Neuronal stem cell (in vitro differentiated cells): ENCODE measurements at regions not wholly inside any gene's neighbourhood (a gene's known extent, or its start where the extent isn't known, plus 50 kb on each side); places are given as distances from the start of the nearest gene placed in this dataset.

ENCODE experiments used
- DNase-seq: peaks from one replicate; pipeline ENCODE4 v3.0.0-alpha.2; 2013; ENCODE audit warnings: low spot score
- H2AFZ ChIP-seq: one replicate; pipeline ENCODE4 v1.6.1; 2013; ENCODE audit warnings: mild to moderate bottlenecking, low read length, inconsistent platforms
- H2AK5ac ChIP-seq: 2 replicates; pipeline ENCODE4 v1.6.1; 2013; ENCODE audit warnings: low read depth, mild to moderate bottlenecking, inconsistent platforms, low read length, moderate library complexity, mixed read lengths
- H2BK120ac ChIP-seq: 2 replicates; pipeline ENCODE4 v1.6.1; 2013; ENCODE audit warnings: low read depth, mild to moderate bottlenecking, inconsistent platforms, low read length, moderate library complexity, mixed read lengths
- H2BK12ac ChIP-seq: one replicate; pipeline ENCODE4 v1.6.1; 2013; ENCODE audit warnings: low read length, inconsistent platforms
- H2BK15ac ChIP-seq: 2 replicates; pipeline ENCODE4 v1.6.1; 2013; ENCODE audit warnings: mild to moderate bottlenecking, low read length, inconsistent platforms, mixed read lengths
- H2BK5ac ChIP-seq: one replicate; pipeline ENCODE4 v1.6.1; 2013; ENCODE audit warnings: inconsistent platforms, mild to moderate bottlenecking, low read length, moderate library complexity
- H3K14ac ChIP-seq: one replicate; pipeline ENCODE4 v1.6.1; 2013; ENCODE audit warnings: low read length, inconsistent platforms
- H3K18ac ChIP-seq: 2 replicates; pipeline ENCODE4 v1.6.1; 2013; ENCODE audit warnings: low read length, inconsistent platforms
- H3K23ac ChIP-seq: 2 replicates; pipeline ENCODE4 v1.6.1; 2013; ENCODE audit warnings: low read depth, mild to moderate bottlenecking, mixed read lengths, low read length, inconsistent platforms; ENCODE audit not compliant: poor library complexity
- H3K27ac ChIP-seq: replicated peaks from 3 replicates; pipeline ENCODE4 v1.5.1; 2013; ENCODE audit warnings: low read length, inconsistent platforms
- H3K27me3 ChIP-seq, 3 experiments: 2 replicates each; pipeline ENCODE4 v1.6.1; 2013; ENCODE audit warnings: low read length in 3 of 3, mild to moderate bottlenecking in 2 of 3, inconsistent platforms in 1 of 3, low read depth in 1 of 3, mixed read lengths in 1 of 3, moderate library complexity in 1 of 3; ENCODE audit not compliant: control insufficient read depth in 3 of 3, insufficient read depth in 3 of 3
- H3K36me3 ChIP-seq, 2 donors: replicated peaks in 1 of 2; 2 replicates each; pipeline ENCODE4 v1.6.1; 2013; ENCODE audit warnings: low read length in 2 of 2; ENCODE audit not compliant: control insufficient read depth in 2 of 2, insufficient read depth in 2 of 2
- H3K4ac ChIP-seq: 2 replicates; pipeline ENCODE4 v1.6.1; 2013; ENCODE audit warnings: inconsistent platforms, mild to moderate bottlenecking, low read length, moderate library complexity
- H3K4me1 ChIP-seq, 2 donors: 1 replicate in 1 of 2; 2 replicates in 1 of 2; pipeline ENCODE4 v1.6.1; 2013; ENCODE audit warnings: low read length in 2 of 2, low read depth in 1 of 2; ENCODE audit not compliant: control insufficient read depth in 2 of 2, insufficient read depth in 1 of 2
- H3K4me2 ChIP-seq: one replicate; pipeline ENCODE4 v1.6.1; 2013; ENCODE audit warnings: mild to moderate bottlenecking, low read length, inconsistent platforms; ENCODE audit not compliant: insufficient read depth, poor library complexity, severe bottlenecking
- H3K4me3 ChIP-seq, 2 donors: 2 replicates each; pipeline ENCODE4 v1.5.1; 2013; ENCODE audit warnings: low read length in 2 of 2, mild to moderate bottlenecking in 2 of 2, inconsistent platforms in 1 of 2, moderate library complexity in 1 of 2
- H3K79me1 ChIP-seq: one replicate; pipeline ENCODE4 v1.6.1; 2013; ENCODE audit warnings: low read depth, mild to moderate bottlenecking, inconsistent platforms, low read length, moderate library complexity
- H3K9ac ChIP-seq: one replicate; pipeline ENCODE4 v1.6.1; 2013; ENCODE audit warnings: mild to moderate bottlenecking, low read depth, low read length, inconsistent platforms; ENCODE audit not compliant: poor library complexity
- H3K9me3 ChIP-seq, 2 donors: replicated peaks in 1 of 2; 2 replicates each; pipeline versions ENCODE3 to v1.6.1; 2013; ENCODE audit warnings: low read length in 2 of 2, mild to moderate bottlenecking in 2 of 2, inconsistent platforms in 1 of 2, low read depth in 1 of 2, mixed read lengths in 1 of 2, moderate library complexity in 1 of 2; ENCODE audit not compliant: control insufficient read depth in 2 of 2, insufficient read depth in 1 of 2
- H4K8ac ChIP-seq: one replicate; pipeline ENCODE4 v1.6.1; 2013; ENCODE audit warnings: low read depth, mild to moderate bottlenecking, inconsistent platforms, low read length, moderate library complexity
- H4K91ac ChIP-seq: one replicate; pipeline ENCODE4 v1.6.1; 2013; ENCODE audit warnings: low read length, low read depth, mild to moderate bottlenecking, inconsistent platforms; ENCODE audit not compliant: poor library complexity
- WGBS, 2 donors: extraction: QIAGEN DNeasy Blood & Tissue Kit; methylation state at CpG; one replicate each; pipeline ENCODE4 v1.1.7; 2013; ENCODE audit warnings: missing lambda C conversion rate in 2 of 2, mixed read lengths in 1 of 2; ENCODE audit not compliant: insufficient read length in 2 of 2, insufficient replicate concordance in 1 of 2; ENCODE audit errors: extremely low coverage in 2 of 2; 5-methylcytosine and 5-hydroxymethylcytosine counted together

DNA sequence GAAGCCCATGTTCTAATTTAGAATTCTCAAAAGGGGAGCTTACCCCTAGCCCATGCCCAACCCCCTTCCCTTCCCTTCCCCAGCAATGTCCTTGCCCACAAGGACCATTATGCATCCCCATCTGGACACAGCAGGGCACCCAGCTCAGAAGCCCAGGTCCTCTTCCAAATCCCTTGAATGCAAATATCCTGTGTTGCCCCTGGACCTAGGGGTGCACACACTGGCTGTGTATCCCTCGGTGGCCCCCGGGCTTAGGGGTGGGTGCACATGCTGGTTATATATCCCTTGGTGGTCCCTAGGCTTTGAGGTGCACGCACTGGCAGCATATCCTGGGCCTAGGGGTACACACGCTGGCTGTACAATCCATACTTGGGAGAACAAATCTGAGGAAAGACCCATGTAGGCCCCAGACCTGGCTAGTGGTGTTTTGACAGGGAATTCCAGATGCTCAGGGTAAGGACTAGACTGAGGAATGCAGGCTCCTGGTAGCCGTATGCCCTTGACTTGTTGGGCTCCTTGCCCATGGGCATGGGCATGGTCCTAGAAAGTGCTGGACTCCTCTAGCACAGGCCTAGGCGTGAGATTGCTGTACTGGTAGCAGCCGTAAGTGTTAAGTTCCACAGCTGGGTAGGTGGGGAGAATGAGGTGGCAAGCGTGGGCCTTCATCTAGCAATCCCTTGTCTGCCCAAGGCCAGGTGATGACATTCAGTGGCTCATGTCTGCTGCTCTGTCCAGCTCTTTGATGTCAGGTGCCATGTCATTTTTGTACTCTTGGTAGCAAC, 222.4 kb downstream of the OPA1 start:
- no peak overlapping the region for H3K27ac ChIP-seq
- H2BK15ac ChIP-seq: no peak overlapping the region
- H3K27me3 ChIP-seq: no peaks in the 10 kb centered on the region
- DNase-seq: no peak
- H2AK5ac ChIP-seq: no peak overlapping the region
- no peaks in the 10 kb centered on the region for H3K9me3 ChIP-seq
- H3K23ac ChIP-seq: no peak overlapping the region
- no peak overlapping the region for H3K4ac ChIP-seq
- no peak overlapping the region for H4K8ac ChIP-seq
- WGBS, 2 donors: no CpG with 5 or more reads among the region's 8 CpGs
- no peak overlapping the region for H4K91ac ChIP-seq
- H3K79me1 ChIP-seq: no peaks in the 10 kb centered on the region
- H3K4me2 ChIP-seq: no peak overlapping the region
- peaks cover 16 to 19% of the 10 kb centered on the region in 2 donors for H3K4me1 ChIP-seq
- H2BK5ac ChIP-seq: no peak overlapping the region
- H3K36me3 ChIP-seq: no peaks in the 10 kb centered on the region
- H2BK120ac ChIP-seq: no peak overlapping the region
- H2BK12ac ChIP-seq: no peak overlapping the region
- H3K18ac ChIP-seq: no peak overlapping the region
- no peak overlapping the region for H3K4me3 ChIP-seq
- H2AFZ ChIP-seq: no peak overlapping the region
- H3K9ac ChIP-seq: no peak overlapping the region
- H3K14ac ChIP-seq: no peak overlapping the region

DNA sequence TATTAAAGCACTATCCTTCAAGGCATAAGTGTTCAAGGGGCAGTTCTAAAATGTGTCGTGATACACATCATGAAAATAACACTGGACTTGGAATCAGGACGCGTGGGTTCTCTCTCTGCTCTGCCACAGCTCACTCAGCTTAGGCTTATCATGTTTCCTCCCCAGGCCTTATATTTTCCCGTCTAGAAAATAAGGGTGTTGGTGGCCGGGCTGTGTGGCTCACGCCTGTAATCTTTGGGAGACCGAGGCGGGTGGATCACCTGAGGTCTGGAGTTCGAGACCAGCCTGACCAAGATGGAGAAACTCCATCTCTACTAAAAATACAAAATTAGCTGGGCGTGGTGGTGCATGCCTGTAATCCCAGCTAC, 223.0 kb downstream of the OPA1 start:
- H3K4me2 ChIP-seq: no peak overlapping the region
- H3K4me3 ChIP-seq: no peak overlapping the region
- no peak overlapping the region for H2BK15ac ChIP-seq
- H3K27ac ChIP-seq: no peak overlapping the region
- no CpG with 5 or more reads among the region's 10 CpGs for WGBS, 2 donors
- H3K9me3 ChIP-seq: no peaks in the 10 kb centered on the region
- H4K91ac ChIP-seq: no peak overlapping the region
- no peak overlapping the region for H3K9ac ChIP-seq
- no peak overlapping the region for H2BK5ac ChIP-seq
- no peaks in the 10 kb centered on the region for H3K36me3 ChIP-seq
- no peaks in the 10 kb centered on the region for H3K27me3 ChIP-seq
- no peak overlapping the region for H2BK120ac ChIP-seq
- no peak overlapping the region for H3K23ac ChIP-seq
- no peak overlapping the region for H3K18ac ChIP-seq
- DNase-seq: no peak
- no peak overlapping the region for H4K8ac ChIP-seq
- H3K79me1 ChIP-seq: no peaks in the 10 kb centered on the region
- no peak overlapping the region for H3K4ac ChIP-seq
- H3K14ac ChIP-seq: no peak overlapping the region
- peaks cover 16 to 19% of the 10 kb centered on the region in 2 donors for H3K4me1 ChIP-seq
- H2AFZ ChIP-seq: no peak overlapping the region
- H2AK5ac ChIP-seq: no peak overlapping the region
- H2BK12ac ChIP-seq: no peak overlapping the region

DNA sequence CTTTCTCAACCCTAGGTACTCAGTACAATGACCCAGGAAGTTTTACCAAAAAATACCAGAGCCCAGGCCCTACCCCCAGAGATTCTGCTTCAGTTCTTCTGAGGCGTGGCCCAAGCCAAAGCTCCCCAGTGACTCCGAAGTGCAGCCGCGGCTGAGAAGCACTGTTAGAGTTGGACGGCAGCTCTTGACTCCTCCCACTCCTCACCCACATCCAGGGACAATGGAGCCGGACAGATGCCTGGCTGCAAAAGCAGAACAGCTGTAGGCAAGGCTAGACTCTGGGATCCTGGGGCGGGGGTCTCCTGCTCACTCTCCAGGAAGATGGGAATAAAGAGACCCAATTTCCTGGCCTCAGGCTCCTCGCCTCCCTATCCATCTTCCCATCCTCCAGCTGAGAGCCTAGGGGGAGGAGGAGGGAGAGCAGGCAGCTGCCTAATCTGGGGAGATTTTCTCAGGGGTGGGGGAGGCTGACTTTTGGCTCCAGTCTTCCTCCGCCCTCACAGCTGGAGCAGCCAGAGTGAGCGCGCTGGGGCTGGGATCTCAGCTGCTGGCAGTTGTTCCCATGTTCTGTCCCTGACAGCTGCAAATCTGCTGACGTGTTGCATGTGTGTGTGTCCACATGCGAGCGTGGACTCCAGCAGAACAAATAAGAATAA, 223.8 kb downstream of the OPA1 start:
- no peaks in the 10 kb centered on the region for H3K27me3 ChIP-seq
- peak overlapping the region; percentile 32 for H3K4me2 ChIP-seq
- H3K27ac ChIP-seq: peak overlapping the region; percentile 77
- no peak overlapping the region for H3K4ac ChIP-seq
- no peak overlapping the region for H3K4me3 ChIP-seq
- H4K91ac ChIP-seq: no peak overlapping the region
- DNase-seq: peak; percentile 66
- H3K23ac ChIP-seq: no peak overlapping the region
- no peaks in the 10 kb centered on the region for H3K79me1 ChIP-seq
- WGBS, 2 donors: no CpG with 5 or more reads among the region's 14 CpGs
- H2AFZ ChIP-seq: peak overlapping the region; percentile 72
- no peaks in the 10 kb centered on the region for H3K36me3 ChIP-seq
- no peak overlapping the region for H2BK15ac ChIP-seq
- no peak overlapping the region for H2AK5ac ChIP-seq
- no peaks in the 10 kb centered on the region for H3K9me3 ChIP-seq
- H3K9ac ChIP-seq: no peak overlapping the region
- no peak overlapping the region for H2BK5ac ChIP-seq
- no peak overlapping the region for H3K14ac ChIP-seq
- peak overlapping the region; percentile 42 for H3K18ac ChIP-seq
- no peak overlapping the region for H2BK120ac ChIP-seq
- H2BK12ac ChIP-seq: no peak overlapping the region
- peaks cover 16 to 19% of the 10 kb centered on the region in 2 donors for H3K4me1 ChIP-seq
- H4K8ac ChIP-seq: no peak overlapping the region

DNA sequence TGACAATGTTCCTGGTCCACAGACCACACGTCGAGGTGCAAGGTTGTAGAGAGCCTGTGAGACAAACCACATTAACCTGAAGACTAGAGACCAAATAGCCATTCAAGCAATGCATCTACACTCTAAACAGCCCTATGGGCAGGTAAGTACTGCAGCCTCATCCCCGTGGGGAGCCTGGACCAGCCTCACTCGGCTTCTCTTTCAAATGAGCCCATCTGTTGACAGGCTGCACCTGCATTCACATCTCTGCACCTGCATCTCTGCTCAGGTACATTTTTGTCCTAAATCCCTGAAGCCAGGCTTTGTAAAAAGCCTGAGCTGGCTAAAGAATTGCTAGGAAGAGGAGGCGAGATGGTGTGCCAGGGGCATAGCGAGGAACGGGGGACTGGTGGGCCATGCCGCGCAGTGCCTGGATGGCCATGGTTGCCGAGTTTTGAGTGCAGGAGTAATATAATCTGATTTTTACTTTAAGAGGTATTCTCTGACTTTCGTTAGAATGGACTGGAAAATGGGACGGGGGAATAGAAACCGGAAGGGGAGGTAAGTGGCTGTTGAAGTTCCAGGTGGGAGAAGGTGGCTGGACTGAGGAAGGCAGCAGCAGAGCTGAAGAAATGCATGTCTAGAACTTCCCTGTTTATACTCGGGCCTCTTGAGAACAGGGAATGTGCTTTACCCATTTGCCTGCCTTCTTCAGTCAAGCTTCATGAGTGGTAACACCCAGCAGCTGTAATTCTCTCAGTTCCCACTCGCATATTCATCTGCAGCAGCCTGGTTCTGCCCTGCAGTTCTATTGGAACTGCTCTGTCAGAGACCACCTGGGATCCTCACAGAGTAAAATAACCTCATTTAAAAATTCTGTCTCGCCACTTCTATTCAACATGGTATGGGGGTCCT, 226.4 kb downstream of the OPA1 start:
- Histone ChIP-seq H3K4me3 (no peak overlapping the region), H3K14ac (no peak overlapping the region), H2BK120ac (no peak overlapping the region), H3K27me3 (no peaks in the 10 kb centered on the region), H4K91ac (no peak overlapping the region), H3K4ac (no peak overlapping the region), H3K4me2 (no peak overlapping the region), H3K18ac (no peak overlapping the region), H3K9me3 (no peaks in the 10 kb centered on the region), H3K27ac (peak overlapping the region; percentile 10), H3K4me1 (peaks cover 15 to 16% of the 10 kb centered on the region in 2 donors), H3K9ac (no peak overlapping the region), H3K23ac (no peak overlapping the region), H2BK5ac (no peak overlapping the region), H4K8ac (no peak overlapping the region), H2AFZ (no peak overlapping the region), H2BK12ac (no peak overlapping the region), H3K79me1 (no peaks in the 10 kb centered on the region), H2BK15ac (no peak overlapping the region), H3K36me3 (no peaks in the 10 kb centered on the region), H2AK5ac (no peak overlapping the region)
- DNase-seq: no peak
- no CpG with 5 or more reads among the region's 16 CpGs for WGBS, 2 donors
